ENCODE measurements at regions not wholly inside any gene's neighbourhood (a gene's known extent, or its start where the extent isn't known, plus 50 kb on each side); places are given as distances from the start of the nearest gene placed in this dataset.

GRCh38 chr2:104045071-104045470 lies 808.8 kb upstream of the POU3F3 start:
- DNase-seq (ENCODE audit: low read depth): no peak

- no peak for DNase-seq (ENCODE audit: low read depth)
Observed at GRCh38 chr2:104046466-104046865, 807.4 kb upstream of the POU3F3 start.

- DNase-seq (ENCODE audit: low read depth): no peak
Observed at GRCh38 chr2:104047516-104047915, 806.4 kb upstream of the POU3F3 start.

- no peak for DNase-seq (ENCODE audit: low read depth)
Observed at GRCh38 chr2:104049438-104049837, 804.5 kb upstream of the POU3F3 start.

- no peak for DNase-seq (ENCODE audit: low read depth)
Observed at GRCh38 chr2:104049981-104050380, 803.9 kb upstream of the POU3F3 start.

- no peak for DNase-seq (ENCODE audit: low read depth)
Observed at GRCh38 chr2:104050656-104051242, 803.2 kb upstream of the POU3F3 start.

- no peak for DNase-seq (ENCODE audit: low read depth)
Observed at GRCh38 chr2:104051766-104052165, 802.1 kb upstream of the POU3F3 start.

- DNase-seq (ENCODE audit: low read depth): no peak
Observed at GRCh38 chr2:104052356-104052755, 801.6 kb upstream of the POU3F3 start.

GRCh38 chr2:104056451-104056850 lies 797.5 kb upstream of the POU3F3 start:
- DNase-seq (ENCODE audit: low read depth): no peak

- DNase-seq (ENCODE audit: low read depth): no peak
Observed at GRCh38 chr2:104068665-104069064, 785.2 kb upstream of the POU3F3 start.

- DNase-seq (ENCODE audit: low read depth): no peak
Observed at GRCh38 chr2:104077573-104077972, 776.3 kb upstream of the POU3F3 start.

GRCh38 chr2:104078431-104079157 lies 775.3 kb upstream of the POU3F3 start:
- DNase-seq (ENCODE audit: low read depth): no peak

GRCh38 chr2:104088745-104089144 lies 765.2 kb upstream of the POU3F3 start:
- DNase-seq (ENCODE audit: low read depth): no peak

- no peak for DNase-seq (ENCODE audit: low read depth)
Observed at GRCh38 chr2:104090407-104090806, 763.5 kb upstream of the POU3F3 start.

GRCh38 chr2:104091894-104092293 lies 762.0 kb upstream of the POU3F3 start:
- no peak for DNase-seq (ENCODE audit: low read depth)

- DNase-seq (ENCODE audit: low read depth): no peak
Observed at GRCh38 chr2:104092886-104093285, 761.0 kb upstream of the POU3F3 start.

- no peak for DNase-seq (ENCODE audit: low read depth)
Observed at GRCh38 chr2:104102615-104103014, 751.3 kb upstream of the POU3F3 start.

- no peak for DNase-seq (ENCODE audit: low read depth)
Observed at GRCh38 chr2:104109356-104109755, 744.6 kb upstream of the POU3F3 start.

- DNase-seq (ENCODE audit: low read depth): no peak
Observed at GRCh38 chr2:104118889-104119288, 735.0 kb upstream of the POU3F3 start.

GRCh38 chr2:104120171-104120570 lies 733.7 kb upstream of the POU3F3 start:
- DNase-seq (ENCODE audit: low read depth): no peak

GRCh38 chr2:104125096-104125495 lies 728.8 kb upstream of the POU3F3 start:
- DNase-seq (ENCODE audit: low read depth): no peak

GRCh38 chr2:104127049-104127770 lies 726.7 kb upstream of the POU3F3 start:
- DNase-seq (ENCODE audit: low read depth): no peak

GRCh38 chr2:104140361-104140760 lies 713.6 kb upstream of the POU3F3 start:
- DNase-seq (ENCODE audit: low read depth): no peak

All from ELR (cell line).